Endodermal cell (in vitro differentiated cells): ENCODE measurements at regions not wholly inside any gene's neighbourhood (a gene's known extent, or its start where the extent isn't known, plus 50 kb on each side); places are given as distances from the start of the nearest gene placed in this dataset.

Experiments used
- DNase-seq: peaks from one replicate; pipeline ENCODE4 v3.0.0-alpha.2; 2017
- H3K27ac ChIP-seq: 2 replicates; pipeline ENCODE4 v1.5.1; 2013; ENCODE audit warnings: mild to moderate bottlenecking, low read depth, low read length, moderate library complexity
- H3K27me3 ChIP-seq: 2 replicates; pipeline ENCODE4 v1.6.1; 2013; ENCODE audit warnings: mild to moderate bottlenecking, low read length, moderate library complexity; ENCODE audit not compliant: insufficient read depth, control insufficient read depth, poor library complexity, severe bottlenecking
- H3K36me3 ChIP-seq: 2 replicates; pipeline ENCODE4 v1.7.0; 2013; ENCODE audit warnings: mild to moderate bottlenecking, low read length, moderate library complexity; ENCODE audit not compliant: control insufficient read depth, insufficient read depth
- H3K4me1 ChIP-seq: one replicate; pipeline ENCODE4 v1.7.0; 2013; ENCODE audit warnings: low read length; ENCODE audit not compliant: control insufficient read depth, insufficient read depth
- H3K4me3 ChIP-seq: 2 replicates; pipeline ENCODE4 v1.5.1; 2013; ENCODE audit warnings: mild to moderate bottlenecking, low read length, moderate library complexity
- H3K9ac ChIP-seq: 2 replicates; pipeline ENCODE4 v1.6.1; 2013; ENCODE audit warnings: mild to moderate bottlenecking, low read length, moderate library complexity; ENCODE audit not compliant: poor library complexity, severe bottlenecking; ENCODE audit errors: extremely low read depth
- H3K9me3 ChIP-seq: 2 replicates; pipeline ENCODE4 v1.6.1; 2013; ENCODE audit warnings: mild to moderate bottlenecking, low read length, moderate library complexity; ENCODE audit not compliant: control insufficient read depth
- H3K27ac Mint-ChIP-seq: 2 replicates; pipeline ENCODE4 v1.8.0; 2020; ENCODE audit warnings: mixed read lengths
- H3K27me3 Mint-ChIP-seq: 2 replicates; pipeline ENCODE4 v1.8.0; 2021; ENCODE audit warnings: mild to moderate bottlenecking, mixed read lengths; ENCODE audit not compliant: insufficient read depth
- H3K36me3 Mint-ChIP-seq: 2 replicates; pipeline ENCODE4 v1.8.0; 2020; ENCODE audit warnings: low read depth, mixed read lengths
- H3K4me1 Mint-ChIP-seq: 2 replicates; pipeline ENCODE4 v1.8.0; 2020; ENCODE audit warnings: mixed read lengths
- H3K4me3 Mint-ChIP-seq: 2 replicates; pipeline ENCODE4 v1.8.0; 2020; ENCODE audit warnings: mild to moderate bottlenecking, moderate library complexity, mixed read lengths
- H3K9me3 Mint-ChIP-seq: 2 replicates; pipeline ENCODE4 v1.8.0; 2020; ENCODE audit warnings: mild to moderate bottlenecking, mixed read lengths
- CTCF ChIP-seq: fragments of 200-600 bp; sonication (generic); conservative IDR thresholded peaks from 2 replicates; pipeline ENCODE4 v1.5.0; 2021; ENCODE audit warnings: antibody characterized with exemption, mild to moderate bottlenecking
- WGBS, 2 experiments: methylation state at CpG; one replicate each; pipeline versions ENCODE4 v1.1.5 to v1.1.7; 2013; ENCODE audit warnings: missing lambda C conversion rate in 2 of 2, mixed read lengths in 1 of 2; ENCODE audit not compliant: insufficient coverage in 1 of 2, insufficient read length in 1 of 2; 5-methylcytosine and 5-hydroxymethylcytosine counted together

GRCh38 chr10:47094636-47095035 is 183.4 kb downstream of the PTPN20 start:
- H3K9me3 ChIP-seq, result no peaks in the 10 kb centered on the region
- Mint-ChIP-seq H3K27me3 (peaks cover 8% of the 10 kb centered on the region), H3K9me3 (no peaks in the 10 kb centered on the region), H3K36me3 (no peaks in the 10 kb centered on the region), H3K27ac (no peak overlapping the region), H3K4me3 (no peak overlapping the region), H3K4me1 (no peaks in the 10 kb centered on the region)
- DNase-seq, result no peak
- WGBS, 2 experiments, result 85 to 97% methylated on average over 10 of the region's 10 CpGs
- no peaks in the 10 kb centered on the region for H3K36me3 ChIP-seq
- H3K9ac ChIP-seq, result no peak overlapping the region
- no peak overlapping the region for H3K27ac ChIP-seq
- no peaks in the 10 kb centered on the region for H3K4me1 ChIP-seq
- no peaks in the 10 kb centered on the region for H3K27me3 ChIP-seq
- no peak for TF ChIP-seq CTCF
- no peak overlapping the region for H3K4me3 ChIP-seq

- H3K4me3 Mint-ChIP-seq, result no peak overlapping the region
- no peaks in the 10 kb centered on the region for H3K4me1 Mint-ChIP-seq
- peaks cover 8% of the 10 kb centered on the region for H3K27me3 Mint-ChIP-seq
Measured at GRCh38 chr10:47095211-47095610, 184.0 kb downstream of the PTPN20 start.

GRCh38 chr10:47095848-47096612 is 184.8 kb downstream of the PTPN20 start:
- H3K9ac ChIP-seq, result no peak overlapping the region
- Mint-ChIP-seq H3K36me3 (no peaks in the 10 kb centered on the region), H3K9me3 (no peaks in the 10 kb centered on the region), H3K4me1 (no peaks in the 10 kb centered on the region), H3K27me3 (peaks cover 8% of the 10 kb centered on the region), H3K27ac (no peak overlapping the region), H3K4me3 (no peak overlapping the region)
- TF ChIP-seq CTCF, result no peak
- no peaks in the 10 kb centered on the region for H3K27me3 ChIP-seq
- no peaks in the 10 kb centered on the region for H3K9me3 ChIP-seq
- no peak overlapping the region for H3K4me3 ChIP-seq
- no peak overlapping the region for H3K27ac ChIP-seq
- no peaks in the 10 kb centered on the region for H3K36me3 ChIP-seq
- DNase-seq, result peak; percentile 2
- 91 to 93% methylated on average over 16 to 17 of the region's 17 CpGs for WGBS, 2 experiments
- H3K4me1 ChIP-seq, result no peaks in the 10 kb centered on the region

More at GRCh38 chr10:47095211-47095610, 184.0 kb downstream of the PTPN20 start:
- Histone ChIP-seq H3K9ac (no peak overlapping the region), H3K4me1 (no peaks in the 10 kb centered on the region), H3K9me3 (no peaks in the 10 kb centered on the region), H3K27me3 (no peaks in the 10 kb centered on the region), H3K36me3 (no peaks in the 10 kb centered on the region), H3K27ac (no peak overlapping the region), H3K4me3 (no peak overlapping the region)
- Mint-ChIP-seq H3K9me3 (no peaks in the 10 kb centered on the region), H3K27ac (no peak overlapping the region), H3K36me3 (no peaks in the 10 kb centered on the region)
- TF ChIP-seq CTCF, result no peak
- DNase-seq, result peak; percentile 20
- WGBS, 2 experiments, result 92 to 100% methylated on average over 1 to 12 of the region's 12 CpGs
